ENCODE measurements at regions not wholly inside any gene's neighbourhood (a gene's known extent, or its start where the extent isn't known, plus 50 kb on each side); places are given as distances from the start of the nearest gene placed in this dataset.
"Not testable (repeated sequence)": the region's sequence is repeated elsewhere in the genome, so short reads cannot be mapped to it uniquely, and the experiment has no call there.

DNA sequence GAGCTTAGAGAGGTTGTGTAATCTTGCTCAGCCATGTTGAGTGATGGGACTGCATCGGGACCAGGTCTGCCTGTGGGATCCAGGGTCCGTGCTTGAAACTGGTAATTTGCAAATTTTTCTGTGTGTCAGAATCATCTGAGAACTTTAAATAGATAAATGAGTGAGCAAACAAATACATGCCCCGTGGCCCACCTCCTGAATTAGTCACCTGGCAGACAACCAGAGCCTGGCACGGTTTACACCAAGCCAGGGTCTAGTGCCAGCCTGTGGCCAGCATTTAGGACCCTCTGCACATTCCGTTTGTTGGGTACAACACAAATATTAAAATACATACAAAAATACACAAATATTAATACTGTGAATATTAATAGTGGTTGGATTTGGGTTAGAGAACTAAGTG lies 90.6 kb upstream of the STOX2 start:
- H3K36me3 ChIP-seq = no peaks in the 10 kb centered on the region
- H3K4me3 ChIP-seq = no peak overlapping the region
- WGBS, 5 donors = 80 to 92% (median 89%) methylated on average over 5 of the region's 5 CpGs
- intact Hi-C loops (cut with DNase I; ENCODE audit: low total_unique reads) = no loop called here
- no peak for TF ChIP-seq POLR2A (IDR thresholded peaks at IDR 0.05)
- no peak for TF ChIP-seq POLR2AphosphoS5 (IDR thresholded peaks at IDR 0.05)
- TF ChIP-seq, protein P1, sequence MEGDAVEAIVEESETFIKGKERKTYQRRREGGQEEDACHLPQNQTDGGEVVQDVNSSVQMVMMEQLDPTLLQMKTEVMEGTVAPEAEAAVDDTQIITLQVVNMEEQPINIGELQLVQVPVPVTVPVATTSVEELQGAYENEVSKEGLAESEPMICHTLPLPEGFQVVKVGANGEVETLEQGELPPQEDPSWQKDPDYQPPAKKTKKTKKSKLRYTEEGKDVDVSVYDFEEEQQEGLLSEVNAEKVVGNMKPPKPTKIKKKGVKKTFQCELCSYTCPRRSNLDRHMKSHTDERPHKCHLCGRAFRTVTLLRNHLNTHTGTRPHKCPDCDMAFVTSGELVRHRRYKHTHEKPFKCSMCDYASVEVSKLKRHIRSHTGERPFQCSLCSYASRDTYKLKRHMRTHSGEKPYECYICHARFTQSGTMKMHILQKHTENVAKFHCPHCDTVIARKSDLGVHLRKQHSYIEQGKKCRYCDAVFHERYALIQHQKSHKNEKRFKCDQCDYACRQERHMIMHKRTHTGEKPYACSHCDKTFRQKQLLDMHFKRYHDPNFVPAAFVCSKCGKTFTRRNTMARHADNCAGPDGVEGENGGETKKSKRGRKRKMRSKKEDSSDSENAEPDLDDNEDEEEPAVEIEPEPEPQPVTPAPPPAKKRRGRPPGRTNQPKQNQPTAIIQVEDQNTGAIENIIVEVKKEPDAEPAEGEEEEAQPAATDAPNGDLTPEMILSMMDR (IDR thresholded peaks at IDR 0.05 in 8 of 11, conservative IDR thresholded peaks at IDR 0.05 in 3 of 11) = no peak
- no peak overlapping the region for H3K27ac ChIP-seq
- peaks cover 0 to 7% (median 0%) of the 10 kb centered on the region in 6 donors for H3K4me1 ChIP-seq
- no peak for DNase-seq
- H3K27me3 ChIP-seq (replicated peaks in 1 of 7) = no peaks in the 10 kb centered on the region
- H3K9me3 ChIP-seq = peaks cover 0 to 5% (median 0%) of the 10 kb centered on the region in 8 donors

DNA sequence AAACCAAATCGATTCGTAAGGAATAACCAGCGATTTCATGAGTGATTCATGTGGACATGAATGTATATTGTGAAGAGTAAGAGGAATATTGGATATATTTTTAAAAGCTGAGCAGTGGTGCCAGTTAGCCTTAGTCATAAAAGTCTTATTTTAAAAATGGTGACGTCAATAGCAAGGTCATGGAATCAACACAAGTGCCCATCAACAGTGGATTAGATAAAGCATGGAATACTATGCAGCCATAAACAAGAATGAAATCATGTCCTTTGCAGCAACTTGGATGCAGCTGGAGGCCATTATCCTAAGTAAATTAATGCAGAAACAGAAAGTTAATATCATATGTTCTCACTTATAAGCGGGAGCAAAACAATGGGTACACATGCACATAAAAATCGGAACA lies 89.0 kb upstream of the STOX2 start:
- intact Hi-C loops (cut with DNase I; ENCODE audit: low total_unique reads) = no loop called here
- Histone ChIP-seq H3K4me1 (no peaks in the 10 kb centered on the region), H3K9me3 (peaks cover 0 to 5% (median 0%) of the 10 kb centered on the region in 8 donors), H3K36me3 (no peaks in the 10 kb centered on the region), H3K27ac (no peak overlapping the region), H3K4me3 (no peak overlapping the region), H3K27me3 (replicated peaks in 1 of 7) (no peaks in the 10 kb centered on the region)
- TF ChIP-seq, protein P1 (IDR thresholded peaks at IDR 0.05 in 8 of 11, conservative IDR thresholded peaks at IDR 0.05 in 3 of 11) = no peak
- TF ChIP-seq POLR2A (IDR thresholded peaks at IDR 0.05) (no peak), POLR2AphosphoS5 (IDR thresholded peaks at IDR 0.05) (no peak)
- no peak for DNase-seq
- 89 to 96% (median 92%) methylated on average over 6 of the region's 6 CpGs for WGBS, 5 donors

DNA sequence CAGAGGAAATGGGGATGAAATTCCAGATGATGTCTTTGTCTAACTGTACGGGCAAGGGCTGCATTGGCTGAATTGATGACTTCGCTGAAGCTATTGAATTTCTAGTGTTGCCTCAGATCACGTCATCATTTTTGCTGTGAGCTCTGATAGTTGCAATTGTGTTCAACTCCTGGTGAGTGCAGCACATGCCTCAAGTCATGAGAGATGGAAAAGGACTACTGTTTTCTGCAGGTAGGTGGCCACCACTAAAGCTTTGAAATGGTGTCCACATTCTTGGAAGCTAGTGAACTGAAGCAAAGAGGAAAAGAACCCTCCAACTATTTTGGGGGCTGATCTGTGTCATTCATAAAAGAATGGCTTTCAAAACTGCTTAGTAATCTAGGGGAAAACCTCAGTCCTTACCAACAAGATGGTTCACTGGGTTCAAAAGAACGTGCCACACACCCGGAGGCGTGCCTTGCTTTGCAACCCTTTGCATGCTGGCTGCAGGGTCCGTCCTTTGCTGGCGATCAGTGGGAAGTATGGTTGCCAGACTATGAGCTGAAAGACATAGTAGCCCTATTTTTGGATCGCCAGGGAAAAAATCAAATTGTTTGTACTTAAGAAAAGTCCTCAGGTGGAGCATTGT lies 88.1 kb upstream of the STOX2 start:
- 54 to 71% (median 59%) methylated on average over 9 of the region's 9 CpGs for WGBS, 5 donors
- TF ChIP-seq POLR2AphosphoS5 (IDR thresholded peaks at IDR 0.05) (no peak), POLR2A (IDR thresholded peaks at IDR 0.05) (no peak)
- TF ChIP-seq, protein P1 (IDR thresholded peaks at IDR 0.05 in 8 of 11, conservative IDR thresholded peaks at IDR 0.05 in 3 of 11) = no peak
- intact Hi-C loops (cut with DNase I; ENCODE audit: low total_unique reads) = no loop called here

DNA sequence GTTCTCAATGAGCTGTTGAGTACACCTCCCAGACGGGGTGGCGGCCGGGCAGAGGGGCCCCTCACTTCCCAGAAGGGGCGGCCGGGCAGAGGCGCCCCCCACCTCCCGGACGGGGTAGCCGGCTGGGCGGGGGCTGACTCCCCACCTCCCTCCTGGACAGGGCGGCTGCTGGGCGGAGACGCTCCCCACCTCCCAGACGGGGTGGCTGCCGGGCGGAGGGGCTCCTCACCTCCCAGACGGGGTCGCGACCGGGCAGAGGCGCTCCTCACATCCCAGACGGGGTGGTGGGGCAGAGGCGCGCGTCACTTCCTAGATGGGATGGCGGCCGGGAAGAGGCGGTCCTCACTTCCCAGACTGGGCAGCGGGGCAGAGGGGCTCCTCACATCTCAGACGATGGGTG lies 86.5 kb upstream of the STOX2 start:
- intact Hi-C loops (cut with DNase I; ENCODE audit: low total_unique reads); H3K36me3 ChIP-seq; H3K27me3 ChIP-seq (replicated peaks in 1 of 7); H3K27ac ChIP-seq; DNase-seq; H3K4me1 ChIP-seq; H3K4me3 ChIP-seq; H3K9me3 ChIP-seq: not testable (repeated sequence)
- 95 to 98% (median 96%) methylated on average over 12 to 30 of the region's 30 CpGs for WGBS, 5 donors

More for the DNA sequence above, 88.1 kb upstream of the STOX2 start:
- DNase-seq = no peak
- Histone ChIP-seq H3K4me1 (no peaks in the 10 kb centered on the region), H3K27me3 (replicated peaks in 1 of 7) (no peaks in the 10 kb centered on the region), H3K9me3 (peaks cover 0 to 5% (median 0%) of the 10 kb centered on the region in 8 donors), H3K4me3 (no peak overlapping the region), H3K36me3 (no peaks in the 10 kb centered on the region), H3K27ac (no peak overlapping the region)

All from spleen (tissue), 11 donors.